Trophoblast cell (in vitro differentiated cells and primary cell): ENCODE measurements at regions not wholly inside any gene's neighbourhood (a gene's known extent, or its start where the extent isn't known, plus 50 kb on each side); places are given as distances from the start of the nearest gene placed in this dataset.

Experiments
- DNase-seq, 2 donors: peaks; one replicate each; pipeline ENCODE4 v3.0.0-alpha.2; 2016
- H2AFZ ChIP-seq: 2 replicates; pipeline ENCODE4 v1.6.1; 2013; ENCODE audit warnings: low read length, moderate library complexity, mild to moderate bottlenecking; ENCODE audit not compliant: insufficient read depth, poor library complexity
- H2AK5ac ChIP-seq: 2 replicates; pipeline ENCODE4 v1.6.1; 2013; ENCODE audit warnings: mild to moderate bottlenecking, low read length
- H2BK120ac ChIP-seq: 2 replicates; pipeline ENCODE4 v1.6.1; 2013; ENCODE audit warnings: low read length, mild to moderate bottlenecking, moderate library complexity; ENCODE audit not compliant: insufficient read depth, poor library complexity
- H2BK12ac ChIP-seq: 2 replicates; pipeline ENCODE4 v1.6.1; 2013; ENCODE audit warnings: mild to moderate bottlenecking, low read length, moderate library complexity
- H2BK5ac ChIP-seq: 2 replicates; pipeline ENCODE4 v1.6.1; 2013; ENCODE audit warnings: low read length, low read depth, moderate library complexity, mild to moderate bottlenecking; ENCODE audit not compliant: poor library complexity
- H3K14ac ChIP-seq: 2 replicates; pipeline ENCODE4 v1.6.1; 2013; ENCODE audit warnings: mild to moderate bottlenecking, low read length
- H3K18ac ChIP-seq: 2 replicates; pipeline ENCODE4 v1.6.1; 2013; ENCODE audit warnings: mild to moderate bottlenecking, low read length
- H3K23ac ChIP-seq: 2 replicates; pipeline ENCODE4 v1.6.1; 2013; ENCODE audit warnings: low read length
- H3K27ac ChIP-seq: 2 replicates; pipeline ENCODE4 v1.5.1; 2013; ENCODE audit warnings: low read depth, mild to moderate bottlenecking, inconsistent platforms, low read length, moderate library complexity
- H3K27me3 ChIP-seq: 2 replicates; pipeline ENCODE4 v1.6.1; 2013; ENCODE audit warnings: inconsistent platforms, mild to moderate bottlenecking, low read length, moderate library complexity; ENCODE audit not compliant: insufficient read depth
- H3K36me3 ChIP-seq, 2 experiments: 1 replicate in 1 of 2; 2 replicates in 1 of 2; pipeline ENCODE4 v1.6.1; 2013; ENCODE audit warnings: low read length in 2 of 2, mild to moderate bottlenecking in 2 of 2, moderate library complexity in 1 of 2; ENCODE audit not compliant: insufficient read depth in 2 of 2, control insufficient read depth in 1 of 2
- H3K4ac ChIP-seq: 2 replicates; pipeline ENCODE4 v1.6.1; 2013; ENCODE audit warnings: low read depth, mild to moderate bottlenecking, low read length, moderate library complexity
- H3K4me1 ChIP-seq, 2 experiments: 1 replicate in 1 of 2; 2 replicates in 1 of 2; pipeline ENCODE4 v1.6.1; 2013; ENCODE audit warnings: low read length in 2 of 2, mild to moderate bottlenecking in 2 of 2, moderate library complexity in 1 of 2; ENCODE audit not compliant: insufficient read depth in 2 of 2, control insufficient read depth in 1 of 2
- H3K4me2 ChIP-seq: 2 replicates; pipeline ENCODE4 v1.6.1; 2013; ENCODE audit warnings: inconsistent platforms, mild to moderate bottlenecking, low read length, moderate library complexity
- H3K4me3 ChIP-seq: 2 replicates; pipeline ENCODE4 v1.5.1; 2013; ENCODE audit warnings: mild to moderate bottlenecking, low read depth, low read length, inconsistent platforms
- H3K79me1 ChIP-seq: one replicate; pipeline ENCODE4 v1.6.1; 2013; ENCODE audit warnings: low read length
- H3K79me2 ChIP-seq: 2 replicates; pipeline ENCODE4 v1.6.1; 2013; ENCODE audit warnings: low read length, mild to moderate bottlenecking; ENCODE audit not compliant: control insufficient read depth, insufficient read depth, poor library complexity
- H3K9ac ChIP-seq: 2 replicates; pipeline ENCODE4 v1.6.1; 2013; ENCODE audit warnings: mild to moderate bottlenecking, low read length
- H3K9me3 ChIP-seq: 2 replicates; pipeline ENCODE4 v1.6.1; 2013; ENCODE audit warnings: low read depth, mild to moderate bottlenecking, control low read depth, inconsistent platforms, low read length; ENCODE audit not compliant: insufficient read depth
- H4K12ac ChIP-seq: 2 replicates; pipeline ENCODE4 v1.6.1; 2013; ENCODE audit warnings: low read depth, mild to moderate bottlenecking, low read length, moderate library complexity
- H4K8ac ChIP-seq: 2 replicates; pipeline ENCODE4 v1.6.1; 2013; ENCODE audit warnings: low read depth, mild to moderate bottlenecking, low read length, moderate library complexity
- H4K91ac ChIP-seq: one replicate; pipeline ENCODE4 v1.6.1; 2013; ENCODE audit warnings: low read depth, mild to moderate bottlenecking, low read length, moderate library complexity
- WGBS: extraction: QIAGEN DNeasy Blood & Tissue Kit; methylation state at CpG from one replicate; pipeline ENCODE4 v1.1.7; 2013; ENCODE audit warnings: missing lambda C conversion rate; ENCODE audit not compliant: insufficient read length, insufficient coverage; ENCODE audit errors: extremely low coverage; 5-methylcytosine and 5-hydroxymethylcytosine counted together

DNA sequence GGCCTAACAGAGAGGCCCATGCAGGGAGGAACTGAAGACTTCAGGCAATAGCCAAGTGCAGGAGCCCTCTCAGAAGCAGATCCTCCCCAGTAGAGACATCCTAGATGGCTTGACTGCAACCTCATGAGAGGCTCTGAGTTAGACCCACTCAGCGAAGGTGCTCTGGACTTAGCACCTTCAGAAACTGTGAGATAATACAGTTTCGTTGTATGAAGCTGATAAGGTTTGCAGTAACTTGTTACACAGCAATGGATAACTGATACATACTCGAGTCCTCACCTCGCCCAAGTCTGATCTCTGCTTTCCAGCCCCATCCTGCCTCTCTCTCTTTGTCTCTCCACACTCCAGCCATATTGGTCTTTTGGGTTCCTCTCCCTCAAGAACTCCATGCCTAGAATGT is 136.4 kb upstream of the EEPD1 start:
- H2BK5ac ChIP-seq: no peak overlapping the region
- H3K79me2 ChIP-seq: no peaks in the 10 kb centered on the region
- H3K23ac ChIP-seq: no peak overlapping the region
- H2BK120ac ChIP-seq: no peak overlapping the region
- peaks cover 1% of the 10 kb centered on the region for H3K9me3 ChIP-seq
- no peak overlapping the region for H2AK5ac ChIP-seq
- H3K4me3 ChIP-seq: no peak overlapping the region
- no peak overlapping the region for H3K14ac ChIP-seq
- no peak for DNase-seq
- no CpG with 5 or more reads among the region's 4 CpGs for WGBS
- H3K18ac ChIP-seq: no peak overlapping the region
- H3K36me3 ChIP-seq: no peaks in the 10 kb centered on the region
- H4K12ac ChIP-seq: no peak overlapping the region
- no peak overlapping the region for H2BK12ac ChIP-seq
- no peaks in the 10 kb centered on the region for H3K79me1 ChIP-seq
- H3K27me3 ChIP-seq: no peaks in the 10 kb centered on the region
- no peak overlapping the region for H3K27ac ChIP-seq
- H4K91ac ChIP-seq: no peak overlapping the region
- no peak overlapping the region for H4K8ac ChIP-seq
- H3K4ac ChIP-seq: no peak overlapping the region
- no peak overlapping the region for H3K4me2 ChIP-seq
- no peak overlapping the region for H2AFZ ChIP-seq
- no peak overlapping the region for H3K9ac ChIP-seq
- H3K4me1 ChIP-seq: no peaks in the 10 kb centered on the region

DNA sequence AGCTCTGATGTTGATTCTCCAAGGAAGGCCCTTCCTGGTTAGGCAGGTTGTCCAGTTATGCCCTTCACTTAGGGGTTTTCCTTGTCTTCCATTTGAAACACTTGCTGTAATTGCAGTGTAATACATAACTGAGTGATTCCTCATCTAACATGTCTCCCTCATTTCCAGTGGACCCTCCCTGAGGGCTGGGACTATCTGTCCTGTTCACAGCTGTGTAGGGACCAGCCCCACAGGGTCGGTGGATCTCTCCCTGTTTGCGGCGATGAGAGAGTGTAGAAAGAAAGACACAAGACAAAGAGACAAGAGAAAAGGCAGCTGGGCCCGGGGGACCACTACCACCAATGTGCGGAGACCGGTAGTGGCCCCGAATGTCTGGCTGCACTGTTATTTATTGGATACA is 135.9 kb upstream of the EEPD1 start:
- Histone ChIP-seq H3K4me1 (no peaks in the 10 kb centered on the region), H3K18ac (no peak overlapping the region), H4K12ac (no peak overlapping the region), H3K27me3 (no peaks in the 10 kb centered on the region), H3K4ac (no peak overlapping the region), H4K91ac (no peak overlapping the region), H3K36me3 (no peaks in the 10 kb centered on the region), H3K14ac (no peak overlapping the region), H2AK5ac (no peak overlapping the region), H3K27ac (no peak overlapping the region), H2AFZ (no peak overlapping the region), H3K23ac (no peak overlapping the region), H2BK120ac (no peak overlapping the region), H3K9me3 (peaks cover 1% of the 10 kb centered on the region), H3K9ac (no peak overlapping the region), H2BK12ac (no peak overlapping the region), H3K79me1 (no peaks in the 10 kb centered on the region), H3K4me3 (no peak overlapping the region), H3K79me2 (no peaks in the 10 kb centered on the region), H4K8ac (no peak overlapping the region), H2BK5ac (no peak overlapping the region), H3K4me2 (no peak overlapping the region)
- no peak for DNase-seq
- no CpG with 5 or more reads among the region's 7 CpGs for WGBS

DNA sequence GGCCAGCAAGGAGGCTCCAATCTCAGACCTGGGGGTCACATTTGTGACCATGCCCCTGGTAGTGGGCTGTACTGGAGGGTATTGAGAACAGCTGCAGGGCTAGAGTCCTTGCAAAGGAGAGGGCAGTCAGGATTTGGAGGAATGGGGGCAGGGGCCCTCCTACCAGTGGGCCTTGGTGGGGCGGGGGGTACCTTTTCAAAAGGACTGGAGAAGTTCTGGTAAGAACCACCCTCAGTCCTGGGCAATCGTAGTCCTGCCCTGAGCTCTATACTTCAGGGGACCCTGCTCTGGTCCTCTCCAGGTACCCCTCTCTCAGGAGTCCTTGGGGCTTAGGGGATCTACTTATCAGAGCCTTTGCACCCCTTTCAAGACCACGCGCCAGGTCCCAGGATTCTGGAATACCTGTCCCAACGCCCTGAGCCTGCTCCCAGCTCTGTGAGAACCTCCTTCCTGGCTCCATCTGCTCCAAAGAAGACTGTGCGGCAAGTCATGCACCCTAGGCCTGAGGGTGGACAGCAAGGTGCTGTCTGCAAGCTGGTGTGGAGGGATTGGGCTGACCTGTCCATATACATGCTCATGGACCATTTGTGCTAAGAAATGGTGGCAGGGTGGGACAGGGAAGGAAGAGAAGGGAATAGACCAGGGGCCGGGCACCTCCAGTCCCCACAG is 134.1 kb upstream of the EEPD1 start:
- no peaks in the 10 kb centered on the region for H3K27me3 ChIP-seq
- peaks cover 1% of the 10 kb centered on the region for H3K9me3 ChIP-seq
- H4K12ac ChIP-seq: no peak overlapping the region
- H3K23ac ChIP-seq: no peak overlapping the region
- DNase-seq: no peak
- H3K4me3 ChIP-seq: no peak overlapping the region
- H3K18ac ChIP-seq: no peak overlapping the region
- H3K27ac ChIP-seq: no peak overlapping the region
- no peaks in the 10 kb centered on the region for H3K36me3 ChIP-seq
- H4K8ac ChIP-seq: no peak overlapping the region
- H3K9ac ChIP-seq: no peak overlapping the region
- H2BK120ac ChIP-seq: no peak overlapping the region
- no peak overlapping the region for H2AK5ac ChIP-seq
- H2AFZ ChIP-seq: no peak overlapping the region
- no CpG with 5 or more reads among the region's 7 CpGs for WGBS
- H3K79me1 ChIP-seq: no peaks in the 10 kb centered on the region
- H3K4me1 ChIP-seq: no peaks in the 10 kb centered on the region
- no peak overlapping the region for H3K14ac ChIP-seq
- no peak overlapping the region for H3K4me2 ChIP-seq
- H3K4ac ChIP-seq: no peak overlapping the region
- no peaks in the 10 kb centered on the region for H3K79me2 ChIP-seq
- H4K91ac ChIP-seq: no peak overlapping the region
- H2BK12ac ChIP-seq: no peak overlapping the region
- no peak overlapping the region for H2BK5ac ChIP-seq

DNA sequence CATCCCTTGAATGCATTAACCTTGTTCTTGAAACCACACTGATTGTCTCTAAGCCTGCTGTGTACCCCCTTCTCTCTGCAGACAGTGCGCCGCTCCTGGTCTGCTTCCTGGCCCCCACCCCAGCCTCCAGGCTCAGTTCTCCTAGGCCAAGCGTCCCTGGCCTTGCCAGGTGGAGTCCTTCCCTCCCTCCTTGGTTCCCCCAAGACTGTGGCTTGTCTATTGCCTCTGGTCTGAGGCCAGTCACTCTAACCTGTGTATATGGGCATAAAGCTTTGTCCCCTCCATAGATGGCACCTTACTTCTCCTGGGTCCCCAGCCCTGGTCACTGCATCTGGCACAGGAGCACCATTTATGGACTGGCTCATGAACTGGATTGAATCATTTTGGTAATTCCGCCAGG is 133.5 kb upstream of the EEPD1 start:
- no peak overlapping the region for H4K8ac ChIP-seq
- no peak overlapping the region for H3K27ac ChIP-seq
- H3K4ac ChIP-seq: no peak overlapping the region
- no peak for DNase-seq
- no peak overlapping the region for H2BK5ac ChIP-seq
- no peaks in the 10 kb centered on the region for H3K36me3 ChIP-seq
- no peak overlapping the region for H2BK12ac ChIP-seq
- H3K4me2 ChIP-seq: no peak overlapping the region
- no peak overlapping the region for H2AFZ ChIP-seq
- no peaks in the 10 kb centered on the region for H3K4me1 ChIP-seq
- WGBS: no CpG with 5 or more reads among the region's 4 CpGs
- H3K27me3 ChIP-seq: no peaks in the 10 kb centered on the region
- H3K18ac ChIP-seq: no peak overlapping the region
- no peak overlapping the region for H3K4me3 ChIP-seq
- H3K23ac ChIP-seq: no peak overlapping the region
- H3K9ac ChIP-seq: no peak overlapping the region
- H3K79me2 ChIP-seq: no peaks in the 10 kb centered on the region
- H2BK120ac ChIP-seq: no peak overlapping the region
- no peak overlapping the region for H4K91ac ChIP-seq
- H4K12ac ChIP-seq: no peak overlapping the region
- no peak overlapping the region for H2AK5ac ChIP-seq
- H3K79me1 ChIP-seq: no peaks in the 10 kb centered on the region
- H3K9me3 ChIP-seq: peaks cover 1% of the 10 kb centered on the region
- H3K14ac ChIP-seq: no peak overlapping the region
